ENCODE measurements at regions not wholly inside any gene's neighbourhood (a gene's known extent, or its start where the extent isn't known, plus 50 kb on each side); places are given as distances from the start of the nearest gene placed in this dataset.

DNA sequence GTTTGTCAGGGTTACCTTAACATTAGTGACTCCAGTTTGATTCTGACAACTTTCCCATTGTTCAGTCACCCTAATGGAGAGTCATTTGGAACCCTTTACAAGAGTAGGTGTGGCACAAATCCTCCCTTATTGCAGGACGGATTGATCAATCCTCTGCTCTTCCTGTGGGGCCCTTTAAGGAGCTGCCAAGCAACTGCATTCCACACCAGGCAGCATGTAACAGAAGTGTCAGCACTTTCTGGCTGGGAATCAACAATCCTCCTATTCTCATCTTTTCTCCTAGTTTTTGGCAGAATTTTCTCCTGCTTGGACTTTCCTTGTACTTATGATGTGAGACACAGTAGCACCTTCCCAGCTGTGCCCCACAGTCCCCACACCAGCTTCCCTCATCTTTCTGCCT, 177.8 kb downstream of the ST6GAL2 start:
- WGBS (ENCODE audit: missing lambda C conversion rate) = 6% methylated on average over 1 of the region's 1 CpG
- DNase-seq (ENCODE audit: low read depth in 1 of 2, low spot score in 1 of 2) (no peak), FAIRE-seq (no peak), ATAC-seq (no peak)
- Histone ChIP-seq H3K4me2 (no peak overlapping the region), H3K4me3 (no peak overlapping the region), H3K27ac (no peak overlapping the region), H3K4me1 (no peaks in the 10 kb centered on the region), H3K9me3 (peaks cover 7% of the 10 kb centered on the region; the same call in 1 of the 3 replicates)
- TF ChIP-seq ZNF302 (CRISPR knock-in tag; IDR thresholded peaks at IDR 0.05) (no peak), POLR2AphosphoS2 (conservative IDR thresholded peaks at IDR 0.05; ENCODE audit: low read length) (no peak), FOXS1 (CRISPR knock-in tag; IDR thresholded peaks at IDR 0.05) (no peak), RFX5 (IDR thresholded peaks at IDR 0.05) (no peak), TP53 (CRISPR knock-in tag; IDR thresholded peaks at IDR 0.05) (no peak), NR3C1 (IDR thresholded peaks at IDR 0.05) (no peak), EHMT2 (IDR thresholded peaks at IDR 0.05; ENCODE audit: low read depth) (no peak), ESRRA (IDR thresholded peaks at IDR 0.05; ENCODE audit: borderline replicate concordance, low read length) (no peak), SMC3 (IDR thresholded peaks at IDR 0.05) (no peak), SREBF2 (IDR thresholded peaks at IDR 0.05) (no peak), MAZ (IDR thresholded peaks at IDR 0.05; ENCODE audit: borderline replicate concordance, low read depth, low read length) (no peak), HOXA7 (CRISPR knock-in tag; IDR thresholded peaks at IDR 0.05) (no peak), CBX2 (IDR thresholded peaks at IDR 0.05; ENCODE audit: borderline replicate concordance, low read depth) (no peak), FOSL2 (IDR thresholded peaks at IDR 0.05) (no peak), FOSL2 (CRISPR knock-in tag; IDR thresholded peaks at IDR 0.05) (no peak), POLR2A (IDR thresholded peaks at IDR 0.05; ENCODE audit: low read length) (no peak), RCOR1 (IDR thresholded peaks at IDR 0.05; ENCODE audit: low read depth, low read length) (no peak)
- TF ChIP-seq, protein P1, sequence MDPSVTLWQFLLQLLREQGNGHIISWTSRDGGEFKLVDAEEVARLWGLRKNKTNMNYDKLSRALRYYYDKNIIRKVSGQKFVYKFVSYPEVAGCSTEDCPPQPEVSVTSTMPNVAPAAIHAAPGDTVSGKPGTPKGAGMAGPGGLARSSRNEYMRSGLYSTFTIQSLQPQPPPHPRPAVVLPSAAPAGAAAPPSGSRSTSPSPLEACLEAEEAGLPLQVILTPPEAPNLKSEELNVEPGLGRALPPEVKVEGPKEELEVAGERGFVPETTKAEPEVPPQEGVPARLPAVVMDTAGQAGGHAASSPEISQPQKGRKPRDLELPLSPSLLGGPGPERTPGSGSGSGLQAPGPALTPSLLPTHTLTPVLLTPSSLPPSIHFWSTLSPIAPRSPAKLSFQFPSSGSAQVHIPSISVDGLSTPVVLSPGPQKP (IDR thresholded peaks at IDR 0.05; ENCODE audit: low read depth, low read length) = no peak
- TF ChIP-seq, protein P2, sequence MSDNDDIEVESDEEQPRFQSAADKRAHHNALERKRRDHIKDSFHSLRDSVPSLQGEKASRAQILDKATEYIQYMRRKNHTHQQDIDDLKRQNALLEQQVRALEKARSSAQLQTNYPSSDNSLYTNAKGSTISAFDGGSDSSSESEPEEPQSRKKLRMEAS (IDR thresholded peaks at IDR 0.05) = no peak
- TF ChIP-seq, protein P3, sequence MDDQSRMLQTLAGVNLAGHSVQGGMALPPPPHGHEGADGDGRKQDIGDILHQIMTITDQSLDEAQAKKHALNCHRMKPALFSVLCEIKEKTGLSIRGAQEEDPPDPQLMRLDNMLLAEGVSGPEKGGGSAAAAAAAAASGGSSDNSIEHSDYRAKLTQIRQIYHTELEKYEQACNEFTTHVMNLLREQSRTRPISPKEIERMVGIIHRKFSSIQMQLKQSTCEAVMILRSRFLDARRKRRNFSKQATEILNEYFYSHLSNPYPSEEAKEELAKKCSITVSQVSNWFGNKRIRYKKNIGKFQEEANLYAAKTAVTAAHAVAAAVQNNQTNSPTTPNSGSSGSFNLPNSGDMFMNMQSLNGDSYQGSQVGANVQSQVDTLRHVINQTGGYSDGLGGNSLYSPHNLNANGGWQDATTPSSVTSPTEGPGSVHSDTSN (IDR thresholded peaks at IDR 0.05) = no peak
- TF ChIP-seq, protein P4, sequence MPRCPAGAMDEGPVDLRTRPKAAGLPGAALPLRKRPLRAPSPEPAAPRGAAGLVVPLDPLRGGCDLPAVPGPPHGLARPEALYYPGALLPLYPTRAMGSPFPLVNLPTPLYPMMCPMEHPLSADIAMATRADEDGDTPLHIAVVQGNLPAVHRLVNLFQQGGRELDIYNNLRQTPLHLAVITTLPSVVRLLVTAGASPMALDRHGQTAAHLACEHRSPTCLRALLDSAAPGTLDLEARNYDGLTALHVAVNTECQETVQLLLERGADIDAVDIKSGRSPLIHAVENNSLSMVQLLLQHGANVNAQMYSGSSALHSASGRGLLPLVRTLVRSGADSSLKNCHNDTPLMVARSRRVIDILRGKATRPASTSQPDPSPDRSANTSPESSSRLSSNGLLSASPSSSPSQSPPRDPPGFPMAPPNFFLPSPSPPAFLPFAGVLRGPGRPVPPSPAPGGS (IDR thresholded peaks at IDR 0.05) = no peak
- CTCF ChIA-PET = no interaction called here
- POLR2A ChIA-PET = no interaction called here

DNA sequence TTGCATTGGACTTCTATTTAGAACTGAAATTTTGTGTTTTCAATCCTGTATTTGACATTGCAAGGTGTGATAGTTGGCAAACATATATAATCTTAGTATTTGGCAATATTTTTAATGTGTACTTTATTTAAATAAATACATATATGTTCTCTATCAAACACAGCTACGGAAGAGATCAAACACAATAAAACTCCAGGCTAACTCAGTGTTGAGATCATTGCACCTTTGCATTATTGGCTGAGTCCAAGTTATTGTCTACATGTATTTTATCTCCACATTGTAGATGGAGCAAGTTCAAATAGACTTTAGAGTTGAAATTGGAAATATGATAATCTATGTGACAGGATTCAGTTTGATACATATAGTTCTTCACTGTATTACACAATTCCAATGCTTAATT, 176.7 kb downstream of the ST6GAL2 start:
- ChIA-PET CTCF (no interaction called here), POLR2A (no interaction called here)
- Histone ChIP-seq H3K4me3 (no peak overlapping the region), H3K4me1 (no peaks in the 10 kb centered on the region), H3K4me2 (no peak overlapping the region), H3K27ac (no peak overlapping the region), H3K9me3 (peaks cover 10% of the 10 kb centered on the region; the same call in 1 of the 3 replicates)
- FAIRE-seq = no peak
- TF ChIP-seq CHD4 (IDR thresholded peaks at IDR 0.05; ENCODE audit: borderline replicate concordance) = no peak
- TF ChIP-seq ZFP36 (IDR thresholded peaks at IDR 0.05; ENCODE audit: borderline replicate concordance, partially characterized antibody) = no peak
- TF ChIP-seq, protein P1 (IDR thresholded peaks at IDR 0.05; ENCODE audit: low read depth, low read length) = no peak
- no peak for TF ChIP-seq RARB (CRISPR knock-in tag; IDR thresholded peaks at IDR 0.05)
- no peak for TF ChIP-seq HOXB5 (CRISPR knock-in tag; IDR thresholded peaks at IDR 0.05)
- no peak for TF ChIP-seq CBX8 (IDR thresholded peaks at IDR 0.05)
- TF ChIP-seq KDM1A (IDR thresholded peaks at IDR 0.05; ENCODE audit: low read depth) = no peak
- TF ChIP-seq, protein P5, sequence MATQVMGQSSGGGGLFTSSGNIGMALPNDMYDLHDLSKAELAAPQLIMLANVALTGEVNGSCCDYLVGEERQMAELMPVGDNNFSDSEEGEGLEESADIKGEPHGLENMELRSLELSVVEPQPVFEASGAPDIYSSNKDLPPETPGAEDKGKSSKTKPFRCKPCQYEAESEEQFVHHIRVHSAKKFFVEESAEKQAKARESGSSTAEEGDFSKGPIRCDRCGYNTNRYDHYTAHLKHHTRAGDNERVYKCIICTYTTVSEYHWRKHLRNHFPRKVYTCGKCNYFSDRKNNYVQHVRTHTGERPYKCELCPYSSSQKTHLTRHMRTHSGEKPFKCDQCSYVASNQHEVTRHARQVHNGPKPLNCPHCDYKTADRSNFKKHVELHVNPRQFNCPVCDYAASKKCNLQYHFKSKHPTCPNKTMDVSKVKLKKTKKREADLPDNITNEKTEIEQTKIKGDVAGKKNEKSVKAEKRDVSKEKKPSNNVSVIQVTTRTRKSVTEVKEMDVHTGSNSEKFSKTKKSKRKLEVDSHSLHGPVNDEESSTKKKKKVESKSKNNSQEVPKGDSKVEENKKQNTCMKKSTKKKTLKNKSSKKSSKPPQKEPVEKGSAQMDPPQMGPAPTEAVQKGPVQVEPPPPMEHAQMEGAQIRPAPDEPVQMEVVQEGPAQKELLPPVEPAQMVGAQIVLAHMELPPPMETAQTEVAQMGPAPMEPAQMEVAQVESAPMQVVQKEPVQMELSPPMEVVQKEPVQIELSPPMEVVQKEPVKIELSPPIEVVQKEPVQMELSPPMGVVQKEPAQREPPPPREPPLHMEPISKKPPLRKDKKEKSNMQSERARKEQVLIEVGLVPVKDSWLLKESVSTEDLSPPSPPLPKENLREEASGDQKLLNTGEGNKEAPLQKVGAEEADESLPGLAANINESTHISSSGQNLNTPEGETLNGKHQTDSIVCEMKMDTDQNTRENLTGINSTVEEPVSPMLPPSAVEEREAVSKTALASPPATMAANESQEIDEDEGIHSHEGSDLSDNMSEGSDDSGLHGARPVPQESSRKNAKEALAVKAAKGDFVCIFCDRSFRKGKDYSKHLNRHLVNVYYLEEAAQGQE (IDR thresholded peaks at IDR 0.05) = no peak
- TF ChIP-seq JUNB (IDR thresholded peaks at IDR 0.05) = no peak
- TF ChIP-seq, protein P6, sequence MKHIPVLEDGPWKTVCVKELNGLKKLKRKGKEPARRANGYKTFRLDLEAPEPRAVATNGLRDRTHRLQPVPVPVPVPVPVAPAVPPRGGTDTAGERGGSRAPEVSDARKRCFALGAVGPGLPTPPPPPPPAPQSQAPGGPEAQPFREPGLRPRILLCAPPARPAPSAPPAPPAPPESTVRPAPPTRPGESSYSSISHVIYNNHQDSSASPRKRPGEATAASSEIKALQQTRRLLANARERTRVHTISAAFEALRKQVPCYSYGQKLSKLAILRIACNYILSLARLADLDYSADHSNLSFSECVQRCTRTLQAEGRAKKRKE (CRISPR knock-in tag; IDR thresholded peaks at IDR 0.05; ENCODE audit: low read depth) = no peak
- no peak for ATAC-seq
- 32% methylated on average over 1 of the region's 1 CpG for WGBS (ENCODE audit: missing lambda C conversion rate)
- no peak for DNase-seq (ENCODE audit: low read depth in 1 of 2, low spot score in 1 of 2)
